K562 (cell line): ENCODE measurements at regions not wholly inside any gene's neighbourhood (a gene's known extent, or its start where the extent isn't known, plus 50 kb on each side); places are given as distances from the start of the nearest gene placed in this dataset.

ENCODE experiments used
- ATAC-seq: fragments of 200-7000 bp; cut with Tn5 transposase; 3 replicates; pipeline ENCODE4 v1.9.1; 2020; ENCODE audit warnings: moderate library complexity
- BruUV-seq: library from RNA; stranded (reverse); fragments of 400-500 nt; replicated peaks from 2 replicates; lab custom pipeline; 2021; lab: Mats Ljungman, UMichigan
- CTCF ChIA-PET: fragments of 300-600 bp; formaldehyde crosslinking; extraction: SDS; loops from one replicate; lab custom pipeline; 2021; ENCODE audit warnings: low intra/inter-chr PET ratio; lab: Yijun Ruan, JAX
- POLR2A ChIA-PET: fragments of 300-600, 350-650 bp; sonication (Branson Sonifier 250); formaldehyde crosslinking; extraction: SDS; loops from one replicate; lab custom pipeline; 2021; ENCODE audit warnings: antibody characterized with exemption, inconsistent platforms; lab: Yijun Ruan, JAX
- DNase-seq, 4 experiments: peaks; one replicate each; pipeline versions ENCODE4 v3.0.0 to v3.0.0-alpha.2; 2011 to 2018; ENCODE audit warnings: low spot score in 3 of 4, mixed read lengths in 3 of 4; ENCODE audit errors: extremely low read depth in 1 of 4
- FAIRE-seq: peaks from 2 replicates; lab custom pipeline; 2011; peaks lifted over from hg19 to GRCh38; lab: Jason Lieb, UNC
- H2AFZ ChIP-seq: 2 replicates; pipeline ENCODE4 v1.6.0; 2011; ENCODE audit warnings: low read depth, low read length, control low read depth, inconsistent platforms
- H3K27ac ChIP-seq: fragments of 200-600 bp; 3 replicates; pipeline ENCODE4 v1.8.0; 2011; ENCODE audit warnings: low read depth, mild to moderate bottlenecking, control low read depth, inconsistent platforms, low read length, moderate library complexity, mixed read lengths; ENCODE audit errors: extremely low read depth
- H3K27me3 ChIP-seq, 2 experiments: fragments of 300-600 bp in 1 of 2; 2 replicates in 1 of 2; 3 replicates in 1 of 2; pipeline versions ENCODE4 v1.6.0 to v1.8.0; 2011; ENCODE audit warnings: inconsistent platforms in 2 of 2, low read length in 2 of 2, mild to moderate bottlenecking in 1 of 2, mixed read lengths in 1 of 2, moderate library complexity in 1 of 2; ENCODE audit not compliant: control insufficient read depth in 2 of 2, insufficient read depth in 2 of 2
- H3K36me3 ChIP-seq: fragments of 300-600 bp; 3 replicates; pipeline ENCODE4 v1.8.0; 2011; ENCODE audit warnings: mild to moderate bottlenecking, low read length, inconsistent platforms; ENCODE audit not compliant: control insufficient read depth, insufficient read depth
- H3K4me1 ChIP-seq, 2 experiments: fragments of 200-600 bp in 1 of 2; replicated peaks in 1 of 2; 2 replicates in 1 of 2; 3 replicates in 1 of 2; pipeline versions ENCODE4 v1.5.1 to v1.8.0; 2011; ENCODE audit warnings: inconsistent platforms in 2 of 2, low read length in 2 of 2, mild to moderate bottlenecking in 1 of 2, mixed read lengths in 1 of 2, moderate library complexity in 1 of 2; ENCODE audit not compliant: control insufficient read depth in 2 of 2, insufficient read depth in 2 of 2
- H3K4me2 ChIP-seq: 2 replicates; pipeline ENCODE4 v1.6.1; 2011; ENCODE audit warnings: low read length, control low read depth, inconsistent platforms, mixed read lengths; ENCODE audit not compliant: insufficient read depth
- H3K4me3 ChIP-seq: fragments of 200-600 bp; sonication (generic), shearing (Covaris generic); 2 replicates; pipeline ENCODE4 v1.5.1; 2016; ENCODE audit warnings: control low read depth, inconsistent platforms
- H3K79me2 ChIP-seq: fragments of 200-600 bp; 3 replicates; pipeline ENCODE4 v1.8.0; 2011; ENCODE audit warnings: low read length, inconsistent platforms; ENCODE audit not compliant: control insufficient read depth, insufficient read depth
- H3K9ac ChIP-seq, 2 experiments: 2 replicates each; pipeline versions ENCODE4 v1.6.0 to v1.6.1; 2011; ENCODE audit warnings: low read depth in 2 of 2, low read length in 2 of 2, control low read depth in 1 of 2, inconsistent platforms in 1 of 2, mild to moderate bottlenecking in 1 of 2, mixed read lengths in 1 of 2; ENCODE audit not compliant: insufficient read depth in 1 of 2
- H3K9me1 ChIP-seq: one replicate; pipeline ENCODE4 v1.6.0; 2011; ENCODE audit warnings: inconsistent platforms, mild to moderate bottlenecking, low read length, moderate library complexity; ENCODE audit not compliant: control insufficient read depth, insufficient read depth
- H3K9me3 ChIP-seq: replicated peaks from 2 replicates; pipeline ENCODE4 v1.5.1; 2011; ENCODE audit warnings: low read depth, low read length, inconsistent platforms; ENCODE audit not compliant: control insufficient read depth, insufficient read depth
- H4K20me1 ChIP-seq: replicated peaks from 2 replicates; pipeline ENCODE4 v1.6.1; 2011; ENCODE audit warnings: low read length, inconsistent platforms, mixed read lengths; ENCODE audit not compliant: control insufficient read depth, insufficient read depth
- SLC30A9 ChIP-seq: fragments of 250-450 bp; sonication (Bioruptor Pico); IDR thresholded peaks from 2 replicates; pipeline ENCODE4 v1.8.0; 2022; ENCODE audit warnings: mild to moderate bottlenecking, moderate library complexity
- ZNF644 ChIP-seq: fragments of 200-800 bp; sonication (Bioruptor generic); IDR thresholded peaks from 2 replicates; pipeline ENCODE4 v1.6.1; 2016; ENCODE audit warnings: low read depth, missing genetic modification characterization, missing compliant biosample characterization
- WGBS: fragments of 100-300 bp; shearing (Covaris generic); methylation state at CpG from one replicate; pipeline ENCODE4 v1.1.6; 2016; ENCODE audit warnings: low coverage, mixed read lengths; ENCODE audit not compliant: insufficient coverage; ENCODE audit errors: missing lambda C conversion rate; 5-methylcytosine and 5-hydroxymethylcytosine counted together
- in situ Hi-C: fragments of 300-500 bp; cut with MboI; formaldehyde crosslinking; loops from 4 replicates; pipeline ENCODE4 v1.15.0; 2018; ENCODE audit warnings: inconsistent platforms, mixed read lengths
- intact Hi-C: fragments of 100-400 bp; cut with micrococcal nuclease; formaldehyde crosslinking; loops from 2 replicates; pipeline ENCODE4 v1.14.2; 2022

- no peaks in the 10 kb centered on the region for H3K9me1 ChIP-seq
- H3K36me3 ChIP-seq = no peaks in the 10 kb centered on the region
- no peaks in the 10 kb centered on the region for H3K9me3 ChIP-seq
- no peak overlapping the region for H2AFZ ChIP-seq
- WGBS = 0% methylated on average over 2 of the region's 2 CpGs
- BruUV-seq = no TSS peak
- FAIRE-seq (no peak), ATAC-seq (no peak), DNase-seq (no peak)
- no peak overlapping the region for H3K4me2 ChIP-seq
- no peak overlapping the region for H3K9ac ChIP-seq
- no peaks in the 10 kb centered on the region; the same call in 1 of the 2 replicates for H4K20me1 ChIP-seq
- no peaks in the 10 kb centered on the region for H3K4me1 ChIP-seq
- in situ Hi-C loops (no loop called here), intact Hi-C loops (no loop called here)
- no peak for TF ChIP-seq SLC30A9
- H3K4me3 ChIP-seq = no peak overlapping the region
- no peak overlapping the region for H3K27ac ChIP-seq
- POLR2A ChIA-PET = interaction anchor here (0.9 kb wide), 1 partner anchor 24 kb away, joined by 3 read pairs; no protein-coding TSS in a partner anchor
- H3K27me3 ChIP-seq = peaks cover 0 to 4% of the 10 kb centered on the region in 2 experiments; a peak in 1 of 5 replicates
- no peaks in the 10 kb centered on the region for H3K79me2 ChIP-seq
- CTCF ChIA-PET = no interaction called here
These were observed 348.3 kb downstream of the ICE1 start for GRCh38 chr5:5770825-5771224.

GRCh38 chr5:5767286-5767928, 344.9 kb downstream of the ICE1 start:
- H2AFZ ChIP-seq = no peak overlapping the region
- H3K27me3 ChIP-seq = peaks cover 0 to 4% of the 10 kb centered on the region in 2 experiments; a peak in 1 of 5 replicates
- TF ChIP-seq ZNF644 = no peak
- no peaks in the 10 kb centered on the region for H3K36me3 ChIP-seq
- H3K9me3 ChIP-seq = no peaks in the 10 kb centered on the region
- no peak overlapping the region for H3K27ac ChIP-seq
- WGBS = 0% methylated on average over 5 of the region's 5 CpGs
- no peaks in the 10 kb centered on the region for H4K20me1 ChIP-seq
- H3K4me2 ChIP-seq = no peak overlapping the region
- ChIA-PET CTCF (no interaction called here), POLR2A (no interaction called here)
- ATAC-seq (no peak), DNase-seq (no peak), FAIRE-seq (peak; percentile 6)
- no peak overlapping the region for H3K4me3 ChIP-seq
- in situ Hi-C loops = no loop called here
- no peaks in the 10 kb centered on the region for H3K79me2 ChIP-seq
- no peaks in the 10 kb centered on the region for H3K9me1 ChIP-seq
- intact Hi-C loops = no loop called here
- H3K4me1 ChIP-seq = no peaks in the 10 kb centered on the region
- BruUV-seq = no TSS peak
- no peak overlapping the region for H3K9ac ChIP-seq
